GM19351 (cell line): ENCODE measurements at regions not wholly inside any gene's neighbourhood (a gene's known extent, or its start where the extent isn't known, plus 50 kb on each side); places are given as distances from the start of the nearest gene placed in this dataset.
"Not testable (repeated sequence)": the region's sequence is repeated elsewhere in the genome, so short reads cannot be mapped to it uniquely, and the experiment has no call there.

Source experiments
- ATAC-seq: cut with Tn5 transposase; IDR thresholded peaks from one replicate; pipeline ENCODE4 v1.9.1; 2021; ENCODE audit warnings: mild to moderate bottlenecking, moderate library complexity; ENCODE audit not compliant: unreplicated experiment

- ATAC-seq = no peak
These were observed 396.9 kb downstream of the AGTPBP1 start for GRCh38 chr9:85344901-85345300.

GRCh38 chr9:85339338-85339737, 402.4 kb downstream of the AGTPBP1 start:
- no peak for ATAC-seq

- ATAC-seq = no peak
These were observed 407.5 kb downstream of the AGTPBP1 start for GRCh38 chr9:85334228-85334627.

- no peak for ATAC-seq
These were observed 409.3 kb downstream of the AGTPBP1 start for GRCh38 chr9:85332487-85332886.

- no peak for ATAC-seq
These were observed 410.1 kb downstream of the AGTPBP1 start for GRCh38 chr9:85331626-85332025.

- no peak for ATAC-seq
These were observed 419.2 kb downstream of the AGTPBP1 start for GRCh38 chr9:85322592-85322991.

GRCh38 chr9:85321561-85321960, 420.2 kb downstream of the AGTPBP1 start:
- no peak for ATAC-seq

GRCh38 chr9:85319936-85320656, 421.7 kb downstream of the AGTPBP1 start:
- ATAC-seq = no peak

- not testable (repeated sequence) for ATAC-seq
These were observed 426.2 kb downstream of the AGTPBP1 start for GRCh38 chr9:85315535-85315934.

GRCh38 chr9:85310573-85310972, 431.2 kb downstream of the AGTPBP1 start:
- ATAC-seq = no peak

- no peak for ATAC-seq
These were observed 438.0 kb downstream of the AGTPBP1 start for GRCh38 chr9:85303757-85304134.

- ATAC-seq = no peak
These were observed 438.6 kb downstream of the AGTPBP1 start for GRCh38 chr9:85302938-85303756.

- ATAC-seq = no peak
These were observed 443.3 kb downstream of the AGTPBP1 start for GRCh38 chr9:85298499-85298898.

- not testable (repeated sequence) for ATAC-seq
These were observed 446.5 kb downstream of the AGTPBP1 start for GRCh38 chr9:85295244-85295643.

GRCh38 chr9:85292261-85292660, 449.5 kb downstream of the AGTPBP1 start:
- no peak for ATAC-seq

GRCh38 chr9:85291266-85291665, 450.5 kb downstream of the AGTPBP1 start:
- no peak for ATAC-seq

- no peak for ATAC-seq
These were observed 451.7 kb downstream of the AGTPBP1 start for GRCh38 chr9:85290019-85290418.

GRCh38 chr9:85289142-85289541, 452.6 kb downstream of the AGTPBP1 start:
- ATAC-seq = no peak

GRCh38 chr9:85283421-85283820, 458.3 kb downstream of the AGTPBP1 start:
- ATAC-seq = no peak

GRCh38 chr9:85278769-85279168, 463.0 kb downstream of the AGTPBP1 start:
- ATAC-seq = no peak

GRCh38 chr9:85276741-85277140, 465.0 kb downstream of the AGTPBP1 start:
- ATAC-seq = no peak

- ATAC-seq = no peak
These were observed 471.9 kb downstream of the AGTPBP1 start for GRCh38 chr9:85269811-85270210.
